OCI-LY3 (cell line): ENCODE measurements at regions not wholly inside any gene's neighbourhood (a gene's known extent, or its start where the extent isn't known, plus 50 kb on each side); places are given as distances from the start of the nearest gene placed in this dataset.

Source experiments
- H2AFZ ChIP-seq: fragments of 200-600, 300-600 bp; shearing (Covaris generic); 2 replicates; pipeline ENCODE4 v1.6.0; 2014; ENCODE audit warnings: antibody characterized with exemption, low read depth, low read length
- H3K27ac ChIP-seq: fragments of 200-600, 300-600 bp; sonication (generic); 2 replicates; pipeline ENCODE4 v1.5.1; 2014; ENCODE audit warnings: mild to moderate bottlenecking, low read length, moderate library complexity, mixed read lengths
- H3K27me3 ChIP-seq: fragments of 200-600, 300-600 bp; sonication (generic); 2 replicates; pipeline ENCODE4 v1.6.1; 2014; ENCODE audit warnings: low read depth, low read length, mixed read lengths
- H3K36me3 ChIP-seq: fragments of 200-600, 300-600 bp; sonication (generic); replicated peaks from 2 replicates; pipeline ENCODE3; 2014; ENCODE audit warnings: low read depth, low read length, mixed read lengths
- H3K4me1 ChIP-seq: fragments of 300-600, 200-600 bp; sonication (generic); 2 replicates; pipeline ENCODE4 v1.6.1; 2014; ENCODE audit warnings: low read length, mixed read lengths
- H3K4me2 ChIP-seq: fragments of 200-600, 300-600 bp; sonication (generic); 2 replicates; pipeline ENCODE4 v1.6.1; 2014; ENCODE audit warnings: low read length, mixed read lengths
- H3K4me3 ChIP-seq: fragments of 300-600, 200-600 bp; sonication (generic); 2 replicates; pipeline ENCODE4 v1.5.1; 2014; ENCODE audit warnings: antibody characterized with exemption, mild to moderate bottlenecking, low read length, moderate library complexity
- H3K79me2 ChIP-seq: fragments of 300-600, 200-600 bp; shearing (Covaris generic); 2 replicates; pipeline ENCODE4 v1.6.1; 2014; ENCODE audit warnings: mild to moderate bottlenecking, low read length, mixed read lengths
- H3K9ac ChIP-seq: fragments of 300-600, 200-600 bp; shearing (Covaris generic); 2 replicates; pipeline ENCODE4 v1.6.0; 2014; ENCODE audit warnings: mild to moderate bottlenecking, low read length, moderate library complexity
- H3K9me3 ChIP-seq: fragments of 200-600, 300-600 bp; shearing (Covaris generic); 2 replicates; pipeline ENCODE4 v1.6.1; 2014; ENCODE audit warnings: low read length, mixed read lengths; ENCODE audit not compliant: insufficient read depth
- H4K20me1 ChIP-seq: fragments of 200-600, 300-600 bp; sonication (generic); 2 replicates; pipeline ENCODE4 v1.6.1; 2016; ENCODE audit warnings: low read length, mixed read lengths; ENCODE audit not compliant: insufficient read depth
- EZH2phosphoT487 ChIP-seq: fragments of 200-600 bp; shearing (Covaris generic); IDR thresholded peaks from 2 replicates; pipeline ENCODE4 v1.6.1; 2018; ENCODE audit warnings: antibody characterized with exemption, mixed run types, low read depth
- TF ChIP-seq, protein P1 (sequence below): fragments of 200-600, 300-600 bp; sonication (generic); IDR thresholded peaks from 2 replicates; pipeline ENCODE4 v1.5.1; 2014; ENCODE audit warnings: antibody characterized with exemption, low read length, low read depth

DNA sequence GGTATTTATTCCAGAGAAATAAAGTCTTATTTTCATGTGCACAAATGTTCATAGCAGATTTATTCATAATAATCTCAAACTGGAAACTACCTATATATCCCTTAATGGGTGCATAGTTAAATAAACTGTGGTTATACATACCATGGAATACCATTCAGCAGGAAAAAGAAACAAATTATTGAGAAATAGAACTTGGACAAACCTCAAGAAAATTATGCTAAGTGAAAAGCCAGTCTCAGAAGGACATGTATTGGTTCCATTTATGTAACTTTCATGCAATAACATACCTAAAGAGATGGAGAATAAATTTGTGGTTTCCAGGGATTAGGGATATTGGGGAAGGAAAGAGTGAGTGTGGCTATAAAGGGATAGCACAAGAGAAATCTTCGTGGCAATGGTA, 452.6 kb downstream of the SETBP1 start:
- Histone ChIP-seq H3K79me2 (no peaks in the 10 kb centered on the region), H3K4me2 (no peak overlapping the region), H3K9ac (no peak overlapping the region), H3K9me3 (no peaks in the 10 kb centered on the region; the same call in 1 of the 2 replicates), H3K4me3 (no peak overlapping the region), H2AFZ (no peak overlapping the region), H3K27ac (no peak overlapping the region), H3K36me3 (no peaks in the 10 kb centered on the region), H3K4me1 (peaks cover 11% of the 10 kb centered on the region), H3K27me3 (no peaks in the 10 kb centered on the region), H4K20me1 (no peaks in the 10 kb centered on the region)
- no peak for TF ChIP-seq EZH2phosphoT487
- TF ChIP-seq, protein P1, sequence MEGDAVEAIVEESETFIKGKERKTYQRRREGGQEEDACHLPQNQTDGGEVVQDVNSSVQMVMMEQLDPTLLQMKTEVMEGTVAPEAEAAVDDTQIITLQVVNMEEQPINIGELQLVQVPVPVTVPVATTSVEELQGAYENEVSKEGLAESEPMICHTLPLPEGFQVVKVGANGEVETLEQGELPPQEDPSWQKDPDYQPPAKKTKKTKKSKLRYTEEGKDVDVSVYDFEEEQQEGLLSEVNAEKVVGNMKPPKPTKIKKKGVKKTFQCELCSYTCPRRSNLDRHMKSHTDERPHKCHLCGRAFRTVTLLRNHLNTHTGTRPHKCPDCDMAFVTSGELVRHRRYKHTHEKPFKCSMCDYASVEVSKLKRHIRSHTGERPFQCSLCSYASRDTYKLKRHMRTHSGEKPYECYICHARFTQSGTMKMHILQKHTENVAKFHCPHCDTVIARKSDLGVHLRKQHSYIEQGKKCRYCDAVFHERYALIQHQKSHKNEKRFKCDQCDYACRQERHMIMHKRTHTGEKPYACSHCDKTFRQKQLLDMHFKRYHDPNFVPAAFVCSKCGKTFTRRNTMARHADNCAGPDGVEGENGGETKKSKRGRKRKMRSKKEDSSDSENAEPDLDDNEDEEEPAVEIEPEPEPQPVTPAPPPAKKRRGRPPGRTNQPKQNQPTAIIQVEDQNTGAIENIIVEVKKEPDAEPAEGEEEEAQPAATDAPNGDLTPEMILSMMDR, result no peak

DNA sequence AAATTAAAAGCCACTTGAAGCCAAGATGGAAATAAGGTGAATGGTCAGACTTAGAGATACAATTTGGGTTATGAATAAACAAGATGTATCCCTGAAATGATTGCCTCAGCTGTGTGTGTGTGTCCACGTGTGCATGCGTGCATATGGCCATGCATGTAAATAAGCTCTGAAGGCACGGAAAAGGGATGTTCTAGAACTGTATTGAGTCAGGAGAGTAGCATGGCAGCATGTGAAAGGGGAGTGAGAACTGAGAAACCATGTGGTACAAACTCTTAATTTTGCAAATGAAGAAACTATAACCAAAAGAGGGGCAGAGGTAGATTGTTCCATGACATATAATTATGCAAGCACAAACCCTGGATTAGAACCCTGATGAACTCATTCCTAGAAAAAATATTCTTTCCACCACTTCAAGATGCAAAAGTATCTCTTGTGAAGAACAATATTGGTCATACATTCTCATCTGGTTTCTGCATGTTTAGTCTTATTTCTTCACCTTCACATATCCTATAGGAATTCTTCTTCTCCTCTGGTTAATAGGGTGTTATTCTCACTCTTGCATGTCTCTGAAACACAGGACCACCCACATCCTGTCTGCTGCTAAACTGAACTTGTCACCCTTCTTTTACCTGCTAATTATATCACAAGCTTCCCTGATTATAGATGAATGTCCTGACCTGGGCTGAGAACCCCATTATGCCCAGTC, 455.8 kb downstream of the SETBP1 start:
- no peak for TF ChIP-seq EZH2phosphoT487
- TF ChIP-seq, protein P1, result no peak
- Histone ChIP-seq H3K4me3 (no peak overlapping the region), H3K4me2 (0 out of 2 replicates have a peak overlapping the region, but pooled peaks have one; percentile 1), H3K4me1 (peaks cover 11% of the 10 kb centered on the region), H3K9ac (no peak overlapping the region), H3K9me3 (peaks cover 12% of the 10 kb centered on the region), H4K20me1 (no peaks in the 10 kb centered on the region), H3K27ac (no peak overlapping the region), H2AFZ (peak overlapping the region; percentile 6; the same call in 1 of the 2 replicates), H3K27me3 (no peaks in the 10 kb centered on the region), H3K36me3 (peaks cover 3% of the 10 kb centered on the region), H3K79me2 (no peaks in the 10 kb centered on the region)

DNA sequence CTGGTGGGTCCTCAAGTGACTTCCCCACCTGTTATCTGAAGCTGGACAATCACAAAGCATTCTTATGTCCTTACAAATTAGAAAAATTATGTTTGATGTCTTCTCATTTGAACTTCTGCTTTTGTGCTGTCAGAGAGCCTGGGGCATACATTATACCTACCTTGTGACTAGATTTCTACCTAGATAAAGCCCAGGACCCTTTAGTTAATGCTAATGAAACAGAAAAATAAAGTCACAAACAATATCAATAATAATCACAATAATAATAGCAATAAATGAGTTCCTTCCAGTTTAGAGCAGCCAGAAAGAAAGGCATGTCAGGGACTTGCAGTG, 456.4 kb downstream of the SETBP1 start:
- no peak for TF ChIP-seq EZH2phosphoT487
- TF ChIP-seq, protein P1, result no peak
- H3K4me2 ChIP-seq, result 0 out of 2 replicates have a peak overlapping the region, but pooled peaks have one; percentile 1
- H3K4me3 ChIP-seq, result no peak overlapping the region

DNA sequence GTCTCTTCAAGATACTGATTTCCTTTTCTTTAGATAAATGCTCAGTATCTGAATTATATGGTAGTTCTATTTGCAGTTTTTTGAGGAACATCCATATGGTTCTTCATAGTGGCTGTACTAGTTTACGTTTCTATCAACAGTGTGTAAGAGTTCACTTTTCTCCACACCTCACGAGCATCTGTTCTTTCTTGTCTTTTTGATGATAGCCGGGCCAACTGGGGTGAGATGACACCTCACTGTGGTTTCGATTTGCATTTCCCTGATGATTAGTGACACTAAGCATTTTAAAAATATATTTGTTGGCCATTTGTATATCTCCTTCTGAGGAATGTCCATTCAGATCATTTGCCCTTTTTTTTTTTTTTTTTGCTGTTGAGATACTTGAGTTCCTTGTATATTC, 458.8 kb downstream of the SETBP1 start:
- Histone ChIP-seq H3K9me3 (peaks cover 17% of the 10 kb centered on the region), H3K27ac (no peak overlapping the region), H2AFZ (no peak overlapping the region), H3K9ac (no peak overlapping the region), H3K4me3 (no peak overlapping the region), H4K20me1 (no peaks in the 10 kb centered on the region), H3K36me3 (peaks cover 3% of the 10 kb centered on the region), H3K4me2 (no peak overlapping the region), H3K4me1 (peaks cover 11% of the 10 kb centered on the region), H3K27me3 (no peaks in the 10 kb centered on the region), H3K79me2 (no peaks in the 10 kb centered on the region)
- TF ChIP-seq EZH2phosphoT487, result no peak
- TF ChIP-seq, protein P1, result no peak

More for the DNA sequence above, 456.4 kb downstream of the SETBP1 start:
- Histone ChIP-seq H3K36me3 (peaks cover 3% of the 10 kb centered on the region), H2AFZ (peak overlapping the region; percentile 6; the same call in 1 of the 2 replicates), H3K9ac (no peak overlapping the region), H3K4me1 (peaks cover 11% of the 10 kb centered on the region), H3K79me2 (no peaks in the 10 kb centered on the region), H3K27me3 (no peaks in the 10 kb centered on the region), H3K27ac (no peak overlapping the region), H3K9me3 (peaks cover 17% of the 10 kb centered on the region), H4K20me1 (no peaks in the 10 kb centered on the region)
